ENCODE measurements at regions not wholly inside any gene's neighbourhood (a gene's known extent, or its start where the extent isn't known, plus 50 kb on each side); places are given as distances from the start of the nearest gene placed in this dataset.

DNA sequence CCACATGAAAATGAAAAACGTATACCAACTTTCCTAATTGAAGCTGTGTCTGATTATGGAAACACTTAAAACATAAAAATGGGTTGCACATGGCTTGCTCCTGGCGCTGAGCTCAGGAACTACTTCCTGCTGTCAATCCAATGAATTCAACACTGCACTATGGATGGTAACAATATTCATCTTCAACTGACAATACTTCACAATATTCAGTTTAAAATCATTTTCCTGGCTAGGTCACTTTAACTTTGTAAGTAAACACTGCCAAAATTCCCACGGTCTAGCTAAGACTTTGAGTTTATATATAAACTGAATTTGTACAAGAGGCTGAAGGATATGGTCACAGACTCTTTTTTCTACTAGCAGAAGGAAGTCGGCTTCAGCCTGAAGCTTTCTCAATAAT lies 556.9 kb downstream of the TNS3 start:
- ChIA-PET POLR2A (no interaction called here), RAD21 (ENCODE audit: low non-redundant PET in 1 of 2, low total read pairs in 2 of 2, uncharacterized antibody in 2 of 2, unreplicated experiment in 2 of 2) (no interaction called here), CTCF (no interaction called here)
- intact Hi-C loops (cut with micrococcal nuclease): no loop called here
- Histone ChIP-seq H4K20me1 (ENCODE audit: insufficient read depth) (no peaks in the 10 kb centered on the region), H3K27ac (ENCODE audit: low read depth, low read length) (no peak overlapping the region), H3K9me3 (ENCODE audit: control insufficient read depth in 1 of 2, insufficient read depth in 1 of 2, low read depth in 1 of 2, low read length in 2 of 2) (no peaks in the 10 kb centered on the region), H3K36me3 (ENCODE audit: control insufficient read depth in 1 of 2, insufficient read depth in 2 of 2, low read length in 2 of 2) (no peaks in the 10 kb centered on the region), H3K4me2 (ENCODE audit: low read length) (no peak overlapping the region), H2AFZ (ENCODE audit: low read depth, low read length, poor library complexity, severe bottlenecking) (no peak overlapping the region), H3K27me3 (ENCODE audit: insufficient read depth, low read length) (no peaks in the 10 kb centered on the region), H3K9me2 (ENCODE audit: insufficient read depth) (no peaks in the 10 kb centered on the region), H3K4me1 (ENCODE audit: control insufficient read depth in 1 of 2, insufficient read depth in 2 of 2, low read length in 2 of 2) (no peaks in the 10 kb centered on the region), H3K4me3 (replicated peaks in 1 of 2; ENCODE audit: low read depth in 1 of 2, low read length in 2 of 2) (no peak overlapping the region), H3K9ac (ENCODE audit: low read length) (no peak overlapping the region), H3K79me2 (ENCODE audit: insufficient read depth, low read length) (no peaks in the 10 kb centered on the region)
- no TSS peak for BruUV-seq (replicated peaks)
- DNase-seq (ENCODE audit: low read depth, low spot score) (no peak), ATAC-seq (no peak)
- no peak for TF ChIP-seq JUND (IDR thresholded peaks at IDR 0.05)
- TF ChIP-seq POLR2A (IDR thresholded peaks at IDR 0.05; ENCODE audit: borderline replicate concordance, extremely low read depth, insufficient read depth, insufficient read length): no peak
- TF ChIP-seq ZFX (IDR thresholded peaks at IDR 0.05): no peak
- TF ChIP-seq, protein P1, sequence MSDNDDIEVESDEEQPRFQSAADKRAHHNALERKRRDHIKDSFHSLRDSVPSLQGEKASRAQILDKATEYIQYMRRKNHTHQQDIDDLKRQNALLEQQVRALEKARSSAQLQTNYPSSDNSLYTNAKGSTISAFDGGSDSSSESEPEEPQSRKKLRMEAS (IDR thresholded peaks at IDR 0.05): no peak
- TF ChIP-seq EZH2 (IDR thresholded peaks at IDR 0.05): no peak

DNA sequence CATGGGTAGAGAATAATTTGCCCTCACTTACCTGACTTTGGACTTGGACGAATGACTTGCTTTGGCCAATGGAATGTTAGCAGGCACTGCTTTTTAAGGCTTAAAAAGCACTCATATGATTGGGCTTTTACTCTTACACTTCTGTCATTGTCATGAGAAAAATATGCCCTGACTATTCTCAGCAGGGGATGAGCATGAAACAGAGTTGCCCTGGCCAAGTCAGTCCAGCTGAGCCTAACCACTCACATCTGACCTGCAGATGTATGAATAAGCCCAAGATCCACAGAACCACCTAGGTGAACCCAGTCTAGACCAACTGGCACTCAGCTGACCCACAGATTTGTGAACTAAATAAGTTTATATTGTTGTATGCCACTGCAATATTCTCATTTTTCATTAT lies 573.5 kb downstream of the TNS3 start:
- no peak overlapping the region for H3K9ac ChIP-seq (ENCODE audit: low read length)
- CTCF ChIA-PET: no interaction called here
- H3K4me2 ChIP-seq (ENCODE audit: low read length): no peak overlapping the region
- no peak overlapping the region for H3K27ac ChIP-seq (ENCODE audit: low read depth, low read length)
- BruUV-seq (replicated peaks): no TSS peak
- no peak for TF ChIP-seq RAD21 (IDR thresholded peaks at IDR 0.05; ENCODE audit: low read depth)
- no peak for TF ChIP-seq SP1 (IDR thresholded peaks at IDR 0.05; ENCODE audit: low read depth)
- TF ChIP-seq, protein P2, sequence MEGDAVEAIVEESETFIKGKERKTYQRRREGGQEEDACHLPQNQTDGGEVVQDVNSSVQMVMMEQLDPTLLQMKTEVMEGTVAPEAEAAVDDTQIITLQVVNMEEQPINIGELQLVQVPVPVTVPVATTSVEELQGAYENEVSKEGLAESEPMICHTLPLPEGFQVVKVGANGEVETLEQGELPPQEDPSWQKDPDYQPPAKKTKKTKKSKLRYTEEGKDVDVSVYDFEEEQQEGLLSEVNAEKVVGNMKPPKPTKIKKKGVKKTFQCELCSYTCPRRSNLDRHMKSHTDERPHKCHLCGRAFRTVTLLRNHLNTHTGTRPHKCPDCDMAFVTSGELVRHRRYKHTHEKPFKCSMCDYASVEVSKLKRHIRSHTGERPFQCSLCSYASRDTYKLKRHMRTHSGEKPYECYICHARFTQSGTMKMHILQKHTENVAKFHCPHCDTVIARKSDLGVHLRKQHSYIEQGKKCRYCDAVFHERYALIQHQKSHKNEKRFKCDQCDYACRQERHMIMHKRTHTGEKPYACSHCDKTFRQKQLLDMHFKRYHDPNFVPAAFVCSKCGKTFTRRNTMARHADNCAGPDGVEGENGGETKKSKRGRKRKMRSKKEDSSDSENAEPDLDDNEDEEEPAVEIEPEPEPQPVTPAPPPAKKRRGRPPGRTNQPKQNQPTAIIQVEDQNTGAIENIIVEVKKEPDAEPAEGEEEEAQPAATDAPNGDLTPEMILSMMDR (IDR thresholded peaks at IDR 0.05 in 2 of 3, conservative IDR thresholded peaks at IDR 0.05 in 1 of 3; ENCODE audit: borderline replicate concordance in 1 of 3, insufficient read depth in 1 of 3, low read depth in 2 of 3, low read length in 2 of 3): no peak
- TF ChIP-seq, protein P3, sequence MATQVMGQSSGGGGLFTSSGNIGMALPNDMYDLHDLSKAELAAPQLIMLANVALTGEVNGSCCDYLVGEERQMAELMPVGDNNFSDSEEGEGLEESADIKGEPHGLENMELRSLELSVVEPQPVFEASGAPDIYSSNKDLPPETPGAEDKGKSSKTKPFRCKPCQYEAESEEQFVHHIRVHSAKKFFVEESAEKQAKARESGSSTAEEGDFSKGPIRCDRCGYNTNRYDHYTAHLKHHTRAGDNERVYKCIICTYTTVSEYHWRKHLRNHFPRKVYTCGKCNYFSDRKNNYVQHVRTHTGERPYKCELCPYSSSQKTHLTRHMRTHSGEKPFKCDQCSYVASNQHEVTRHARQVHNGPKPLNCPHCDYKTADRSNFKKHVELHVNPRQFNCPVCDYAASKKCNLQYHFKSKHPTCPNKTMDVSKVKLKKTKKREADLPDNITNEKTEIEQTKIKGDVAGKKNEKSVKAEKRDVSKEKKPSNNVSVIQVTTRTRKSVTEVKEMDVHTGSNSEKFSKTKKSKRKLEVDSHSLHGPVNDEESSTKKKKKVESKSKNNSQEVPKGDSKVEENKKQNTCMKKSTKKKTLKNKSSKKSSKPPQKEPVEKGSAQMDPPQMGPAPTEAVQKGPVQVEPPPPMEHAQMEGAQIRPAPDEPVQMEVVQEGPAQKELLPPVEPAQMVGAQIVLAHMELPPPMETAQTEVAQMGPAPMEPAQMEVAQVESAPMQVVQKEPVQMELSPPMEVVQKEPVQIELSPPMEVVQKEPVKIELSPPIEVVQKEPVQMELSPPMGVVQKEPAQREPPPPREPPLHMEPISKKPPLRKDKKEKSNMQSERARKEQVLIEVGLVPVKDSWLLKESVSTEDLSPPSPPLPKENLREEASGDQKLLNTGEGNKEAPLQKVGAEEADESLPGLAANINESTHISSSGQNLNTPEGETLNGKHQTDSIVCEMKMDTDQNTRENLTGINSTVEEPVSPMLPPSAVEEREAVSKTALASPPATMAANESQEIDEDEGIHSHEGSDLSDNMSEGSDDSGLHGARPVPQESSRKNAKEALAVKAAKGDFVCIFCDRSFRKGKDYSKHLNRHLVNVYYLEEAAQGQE (IDR thresholded peaks at IDR 0.05; ENCODE audit: low read depth): no peak
- no peak overlapping the region for H2AFZ ChIP-seq (ENCODE audit: low read depth, low read length, poor library complexity, severe bottlenecking)
- POLR2A ChIA-PET: no interaction called here
- H3K27me3 ChIP-seq (ENCODE audit: insufficient read depth, low read length): no peaks in the 10 kb centered on the region
- RAD21 ChIA-PET (ENCODE audit: low non-redundant PET in 1 of 2, low total read pairs in 2 of 2, uncharacterized antibody in 2 of 2, unreplicated experiment in 2 of 2): no interaction called here
- ATAC-seq: no peak
- no peaks in the 10 kb centered on the region for H3K9me3 ChIP-seq (ENCODE audit: control insufficient read depth in 1 of 2, insufficient read depth in 1 of 2, low read depth in 1 of 2, low read length in 2 of 2)
- no peaks in the 10 kb centered on the region for H3K79me2 ChIP-seq (ENCODE audit: insufficient read depth, low read length)
- H3K36me3 ChIP-seq (ENCODE audit: control insufficient read depth in 1 of 2, insufficient read depth in 2 of 2, low read length in 2 of 2): no peaks in the 10 kb centered on the region
- no peaks in the 10 kb centered on the region; the same call in 1 of the 2 replicates for H3K9me2 ChIP-seq (ENCODE audit: insufficient read depth)
- H4K20me1 ChIP-seq (ENCODE audit: insufficient read depth): no peaks in the 10 kb centered on the region
- intact Hi-C loops (cut with micrococcal nuclease): no loop called here
- no peak for DNase-seq (ENCODE audit: low read depth, low spot score)
- no peak overlapping the region for H3K4me3 ChIP-seq (replicated peaks in 1 of 2; ENCODE audit: low read depth in 1 of 2, low read length in 2 of 2)
- H3K4me1 ChIP-seq (ENCODE audit: control insufficient read depth in 1 of 2, insufficient read depth in 2 of 2, low read length in 2 of 2): no peaks in the 10 kb centered on the region
